ENCODE measurements at regions not wholly inside any gene's neighbourhood (a gene's known extent, or its start where the extent isn't known, plus 50 kb on each side); places are given as distances from the start of the nearest gene placed in this dataset.

DNA sequence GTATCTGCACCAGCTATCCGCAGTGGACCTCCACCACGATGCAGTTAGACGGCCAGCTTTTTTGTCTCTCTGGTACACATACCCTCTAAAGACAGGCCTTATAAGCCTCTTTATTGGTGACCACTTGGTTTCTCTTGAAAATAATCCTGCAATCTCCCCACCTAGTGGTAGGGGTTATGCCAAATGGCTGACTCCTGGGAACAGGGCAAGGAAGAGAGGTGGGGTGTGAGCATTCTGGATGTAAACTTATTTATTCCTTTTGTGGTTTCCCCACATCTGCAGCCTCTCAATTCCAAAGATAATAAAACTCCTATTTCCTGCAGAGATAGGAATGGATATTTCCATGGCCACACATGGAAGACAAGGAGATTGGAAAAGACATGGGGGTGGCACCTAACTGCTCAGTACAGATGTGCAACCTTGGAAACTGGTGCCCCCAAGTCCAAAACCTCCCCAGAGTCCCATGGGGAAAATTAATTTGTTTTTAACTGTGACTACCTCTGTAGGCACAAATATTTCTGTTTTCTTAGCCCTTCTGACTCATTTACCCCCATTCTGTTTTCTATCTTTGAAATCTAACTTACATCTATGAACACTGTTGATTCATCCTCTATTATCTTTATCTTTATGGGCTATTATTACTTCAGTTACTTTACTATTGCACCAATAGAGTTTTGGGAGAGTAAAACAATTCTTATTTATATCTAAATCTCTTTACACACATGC lies 112.7 kb upstream of the TSHZ3 start:
- no peak for TF ChIP-seq EZH2 (IDR thresholded peaks at IDR 0.05; ENCODE audit: insufficient read depth, low read length)
- TF ChIP-seq, protein P1, sequence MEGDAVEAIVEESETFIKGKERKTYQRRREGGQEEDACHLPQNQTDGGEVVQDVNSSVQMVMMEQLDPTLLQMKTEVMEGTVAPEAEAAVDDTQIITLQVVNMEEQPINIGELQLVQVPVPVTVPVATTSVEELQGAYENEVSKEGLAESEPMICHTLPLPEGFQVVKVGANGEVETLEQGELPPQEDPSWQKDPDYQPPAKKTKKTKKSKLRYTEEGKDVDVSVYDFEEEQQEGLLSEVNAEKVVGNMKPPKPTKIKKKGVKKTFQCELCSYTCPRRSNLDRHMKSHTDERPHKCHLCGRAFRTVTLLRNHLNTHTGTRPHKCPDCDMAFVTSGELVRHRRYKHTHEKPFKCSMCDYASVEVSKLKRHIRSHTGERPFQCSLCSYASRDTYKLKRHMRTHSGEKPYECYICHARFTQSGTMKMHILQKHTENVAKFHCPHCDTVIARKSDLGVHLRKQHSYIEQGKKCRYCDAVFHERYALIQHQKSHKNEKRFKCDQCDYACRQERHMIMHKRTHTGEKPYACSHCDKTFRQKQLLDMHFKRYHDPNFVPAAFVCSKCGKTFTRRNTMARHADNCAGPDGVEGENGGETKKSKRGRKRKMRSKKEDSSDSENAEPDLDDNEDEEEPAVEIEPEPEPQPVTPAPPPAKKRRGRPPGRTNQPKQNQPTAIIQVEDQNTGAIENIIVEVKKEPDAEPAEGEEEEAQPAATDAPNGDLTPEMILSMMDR (IDR thresholded peaks at IDR 0.05; ENCODE audit: insufficient read depth, low read depth, low read length): no peak
- H3K4me1 ChIP-seq (ENCODE audit: insufficient read depth, low read length): no peaks in the 10 kb centered on the region
- H3K4me3 ChIP-seq (ENCODE audit: insufficient read depth, low read depth, low read length): no peak overlapping the region
- no peaks in the 10 kb centered on the region for H3K4me1 Mint-ChIP-seq (ENCODE audit: low read depth, unreplicated experiment)
- no peak for FAIRE-seq
- no peak overlapping the region for H3K4me2 ChIP-seq (ENCODE audit: low read length)
- H4K20me1 ChIP-seq (ENCODE audit: insufficient read depth, low read length): no peaks in the 10 kb centered on the region
- no peaks in the 10 kb centered on the region for H3K27me3 ChIP-seq (ENCODE audit: insufficient read depth, low read length)
- no peak overlapping the region for H3K27ac ChIP-seq (ENCODE audit: low read depth, low read length)
- H3K9ac ChIP-seq (ENCODE audit: low read length): no peak overlapping the region
- no peaks in the 10 kb centered on the region for H3K79me2 ChIP-seq (ENCODE audit: insufficient read depth, low read length)
- H3K36me3 ChIP-seq (ENCODE audit: insufficient read depth, low read length): no peaks in the 10 kb centered on the region
- no peak overlapping the region for H3K4me3 Mint-ChIP-seq (ENCODE audit: unreplicated experiment)
- no peak overlapping the region for H2AFZ ChIP-seq (ENCODE audit: low read depth, low read length)
- no peaks in the 10 kb centered on the region for H3K36me3 Mint-ChIP-seq (ENCODE audit: low read depth, unreplicated experiment)
- H3K9me3 ChIP-seq (ENCODE audit: insufficient read depth, low read depth, low read length): no peaks in the 10 kb centered on the region
- H3K27me3 Mint-ChIP-seq (ENCODE audit: low read depth, unreplicated experiment): no peaks in the 10 kb centered on the region
- no peak overlapping the region for H3K27ac Mint-ChIP-seq (ENCODE audit: unreplicated experiment)
- peak; percentile 6 for DNase-seq (ENCODE audit: low read depth)
- H3K9me3 Mint-ChIP-seq (ENCODE audit: unreplicated experiment): no peaks in the 10 kb centered on the region

DNA sequence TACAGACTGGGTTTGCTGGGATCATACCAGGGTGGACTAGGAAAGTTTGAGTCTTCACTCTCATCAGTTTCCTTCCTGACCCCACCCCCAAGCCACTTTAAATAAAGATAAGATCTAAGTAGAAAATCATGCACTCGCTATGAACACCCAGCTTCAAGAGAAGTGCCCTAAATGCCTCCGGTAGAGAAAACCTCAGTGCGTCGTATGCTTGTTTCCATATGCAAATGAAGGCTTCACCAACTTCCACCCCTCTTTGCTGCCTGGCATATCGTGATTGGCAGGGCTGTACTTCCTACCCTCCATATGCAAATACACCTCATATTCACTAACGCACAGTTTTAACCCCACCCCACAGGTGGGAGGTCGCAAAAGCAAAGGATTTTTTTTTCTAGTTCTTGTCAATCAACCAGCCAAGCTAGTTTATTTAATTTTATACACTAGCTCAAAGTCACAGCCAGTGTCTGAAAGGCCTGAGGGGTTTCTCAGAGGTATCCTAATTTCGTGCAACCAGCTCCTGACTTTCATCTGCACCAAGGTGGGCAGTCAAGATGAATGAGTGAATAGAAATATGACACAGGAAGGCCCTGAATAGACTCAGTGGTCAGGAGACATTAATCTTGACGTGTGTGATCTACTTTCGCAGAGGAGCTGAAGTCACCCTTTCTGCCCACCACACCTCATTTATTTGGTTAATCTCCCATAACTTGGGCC lies 121.1 kb upstream of the TSHZ3 start:
- H3K36me3 ChIP-seq (ENCODE audit: insufficient read depth, low read length): no peaks in the 10 kb centered on the region
- no peak overlapping the region for H3K27ac Mint-ChIP-seq (ENCODE audit: unreplicated experiment)
- FAIRE-seq (no peak), DNase-seq (ENCODE audit: low read depth) (no peak)
- H2AFZ ChIP-seq (ENCODE audit: low read depth, low read length): no peak overlapping the region
- H3K27ac ChIP-seq (ENCODE audit: low read depth, low read length): no peak overlapping the region
- peaks cover 9% of the 10 kb centered on the region for H3K27me3 Mint-ChIP-seq (ENCODE audit: low read depth, unreplicated experiment)
- no peaks in the 10 kb centered on the region for H3K27me3 ChIP-seq (ENCODE audit: insufficient read depth, low read length)
- H3K9ac ChIP-seq (ENCODE audit: low read length): no peak overlapping the region
- H3K36me3 Mint-ChIP-seq (ENCODE audit: low read depth, unreplicated experiment): no peaks in the 10 kb centered on the region
- no peak overlapping the region for H3K4me3 ChIP-seq (ENCODE audit: insufficient read depth, low read depth, low read length)
- no peaks in the 10 kb centered on the region for H3K79me2 ChIP-seq (ENCODE audit: insufficient read depth, low read length)
- no peaks in the 10 kb centered on the region for H3K9me3 ChIP-seq (ENCODE audit: insufficient read depth, low read depth, low read length)
- no peaks in the 10 kb centered on the region for H4K20me1 ChIP-seq (ENCODE audit: insufficient read depth, low read length)
- no peaks in the 10 kb centered on the region for H3K4me1 Mint-ChIP-seq (ENCODE audit: low read depth, unreplicated experiment)
- H3K4me2 ChIP-seq (ENCODE audit: low read length): no peak overlapping the region
- H3K9me3 Mint-ChIP-seq (ENCODE audit: unreplicated experiment): peaks cover 2% of the 10 kb centered on the region
- H3K4me1 ChIP-seq (ENCODE audit: insufficient read depth, low read length): no peaks in the 10 kb centered on the region
- TF ChIP-seq, protein P1 (IDR thresholded peaks at IDR 0.05; ENCODE audit: insufficient read depth, low read depth, low read length): no peak
- no peak for TF ChIP-seq EZH2 (IDR thresholded peaks at IDR 0.05; ENCODE audit: insufficient read depth, low read length)
- no peak overlapping the region for H3K4me3 Mint-ChIP-seq (ENCODE audit: unreplicated experiment)

DNA sequence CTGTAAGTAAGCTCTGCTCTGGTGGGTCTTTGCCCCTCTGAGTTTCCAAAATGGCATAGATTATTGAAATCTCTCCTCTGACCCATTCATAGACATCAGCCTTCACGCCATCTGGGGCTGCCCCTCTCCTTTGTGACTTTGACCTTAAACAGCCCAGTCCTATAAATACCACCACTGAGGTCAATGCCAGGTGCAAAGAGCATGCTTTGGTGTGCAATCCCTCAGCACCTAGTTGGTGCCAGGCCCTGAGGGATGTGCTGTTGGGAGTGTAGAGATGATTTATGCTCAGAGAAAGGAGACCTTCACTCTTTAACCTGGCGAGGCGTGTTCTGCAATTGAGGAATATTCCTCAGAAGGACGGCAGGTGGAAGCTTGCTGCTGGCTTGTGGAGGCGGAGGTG lies 121.7 kb upstream of the TSHZ3 start:
- H3K4me3 Mint-ChIP-seq (ENCODE audit: unreplicated experiment): no peak overlapping the region
- Histone ChIP-seq H3K9me3 (ENCODE audit: insufficient read depth, low read depth, low read length) (no peaks in the 10 kb centered on the region), H2AFZ (ENCODE audit: low read depth, low read length) (no peak overlapping the region), H4K20me1 (ENCODE audit: insufficient read depth, low read length) (no peaks in the 10 kb centered on the region), H3K4me1 (ENCODE audit: insufficient read depth, low read length) (no peaks in the 10 kb centered on the region), H3K9ac (ENCODE audit: low read length) (no peak overlapping the region), H3K27me3 (ENCODE audit: insufficient read depth, low read length) (no peaks in the 10 kb centered on the region), H3K79me2 (ENCODE audit: insufficient read depth, low read length) (no peaks in the 10 kb centered on the region), H3K4me3 (ENCODE audit: insufficient read depth, low read depth, low read length) (no peak overlapping the region), H3K27ac (ENCODE audit: low read depth, low read length) (no peak overlapping the region), H3K4me2 (ENCODE audit: low read length) (no peak overlapping the region), H3K36me3 (ENCODE audit: insufficient read depth, low read length) (no peaks in the 10 kb centered on the region)
- DNase-seq (ENCODE audit: low read depth) (no peak), FAIRE-seq (no peak)
- no peak for TF ChIP-seq EZH2 (IDR thresholded peaks at IDR 0.05; ENCODE audit: insufficient read depth, low read length)
- TF ChIP-seq, protein P1 (IDR thresholded peaks at IDR 0.05; ENCODE audit: insufficient read depth, low read depth, low read length): no peak
- no peaks in the 10 kb centered on the region for H3K4me1 Mint-ChIP-seq (ENCODE audit: low read depth, unreplicated experiment)
- H3K36me3 Mint-ChIP-seq (ENCODE audit: low read depth, unreplicated experiment): no peaks in the 10 kb centered on the region
- H3K9me3 Mint-ChIP-seq (ENCODE audit: unreplicated experiment): peaks cover 2% of the 10 kb centered on the region
- H3K27me3 Mint-ChIP-seq (ENCODE audit: low read depth, unreplicated experiment): peaks cover 9% of the 10 kb centered on the region
- no peak overlapping the region for H3K27ac Mint-ChIP-seq (ENCODE audit: unreplicated experiment)

Measured in astrocyte (in vitro differentiated cells and primary cell).